HFF-Myc (cell line): ENCODE measurements at regions not wholly inside any gene's neighbourhood (a gene's known extent, or its start where the extent isn't known, plus 50 kb on each side); places are given as distances from the start of the nearest gene placed in this dataset.

Experiments
- DNase-seq: peaks from one replicate; pipeline ENCODE4 v3.0.0-alpha.2; 2011; ENCODE audit warnings: low read depth; ENCODE audit errors: extremely low read depth
- H3K4me3 ChIP-seq: replicated peaks from 2 replicates; pipeline ENCODE4 v1.5.1; 2011; ENCODE audit warnings: low read depth, mild to moderate bottlenecking, control low read depth, low read length
- TF ChIP-seq, protein P1 (sequence below): IDR thresholded peaks from 2 replicates; pipeline ENCODE4 v1.5.1; 2012; ENCODE audit warnings: mild to moderate bottlenecking, low read depth, low read length, control low read depth; ENCODE audit errors: missing control alignments

DNA sequence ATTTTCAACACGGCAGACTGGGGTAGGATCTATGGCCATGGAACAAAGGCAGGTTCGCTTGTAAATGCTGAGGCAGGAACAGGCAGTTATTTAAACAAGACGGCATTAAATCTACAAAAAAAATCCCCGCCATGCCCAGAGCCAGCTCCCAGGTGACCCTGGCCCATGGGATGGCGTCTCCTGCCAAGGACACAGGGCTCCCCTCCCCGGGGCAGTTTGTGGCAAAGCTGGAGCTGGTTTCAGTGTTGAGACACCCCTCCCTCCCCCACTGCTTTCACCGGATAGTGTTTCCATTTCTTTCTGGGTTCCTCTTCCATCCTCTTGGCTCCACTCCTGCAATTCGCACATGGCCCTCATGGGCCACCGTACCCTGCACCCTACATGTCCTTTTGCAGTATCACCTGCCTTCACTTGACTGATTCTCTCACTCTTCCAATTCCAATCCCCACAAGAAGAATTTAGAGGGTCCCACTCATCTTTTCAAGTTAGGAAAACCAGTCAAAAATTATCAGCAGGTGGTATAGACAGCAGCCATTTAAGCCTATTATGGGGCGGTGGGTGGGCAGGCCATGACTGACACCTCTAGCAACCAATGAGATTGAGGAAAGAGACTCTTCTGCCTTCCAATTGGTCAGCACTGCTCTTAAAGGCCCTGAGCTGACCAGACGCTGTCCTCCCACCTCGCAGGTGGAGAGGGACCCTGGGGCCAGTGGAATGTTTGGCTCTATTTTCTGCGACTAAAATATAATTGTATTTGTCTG lies 52.0 kb downstream of the OLIG1 start:
- no peak overlapping the region for H3K4me3 ChIP-seq
- TF ChIP-seq, protein P1, sequence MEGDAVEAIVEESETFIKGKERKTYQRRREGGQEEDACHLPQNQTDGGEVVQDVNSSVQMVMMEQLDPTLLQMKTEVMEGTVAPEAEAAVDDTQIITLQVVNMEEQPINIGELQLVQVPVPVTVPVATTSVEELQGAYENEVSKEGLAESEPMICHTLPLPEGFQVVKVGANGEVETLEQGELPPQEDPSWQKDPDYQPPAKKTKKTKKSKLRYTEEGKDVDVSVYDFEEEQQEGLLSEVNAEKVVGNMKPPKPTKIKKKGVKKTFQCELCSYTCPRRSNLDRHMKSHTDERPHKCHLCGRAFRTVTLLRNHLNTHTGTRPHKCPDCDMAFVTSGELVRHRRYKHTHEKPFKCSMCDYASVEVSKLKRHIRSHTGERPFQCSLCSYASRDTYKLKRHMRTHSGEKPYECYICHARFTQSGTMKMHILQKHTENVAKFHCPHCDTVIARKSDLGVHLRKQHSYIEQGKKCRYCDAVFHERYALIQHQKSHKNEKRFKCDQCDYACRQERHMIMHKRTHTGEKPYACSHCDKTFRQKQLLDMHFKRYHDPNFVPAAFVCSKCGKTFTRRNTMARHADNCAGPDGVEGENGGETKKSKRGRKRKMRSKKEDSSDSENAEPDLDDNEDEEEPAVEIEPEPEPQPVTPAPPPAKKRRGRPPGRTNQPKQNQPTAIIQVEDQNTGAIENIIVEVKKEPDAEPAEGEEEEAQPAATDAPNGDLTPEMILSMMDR: no peak
- DNase-seq: no peak

- no peak for DNase-seq
- H3K4me3 ChIP-seq: no peak overlapping the region
- TF ChIP-seq, protein P1: no peak
Measured at GRCh38 chr21:33122507-33122906, 52.6 kb downstream of the OLIG1 start.

DNA sequence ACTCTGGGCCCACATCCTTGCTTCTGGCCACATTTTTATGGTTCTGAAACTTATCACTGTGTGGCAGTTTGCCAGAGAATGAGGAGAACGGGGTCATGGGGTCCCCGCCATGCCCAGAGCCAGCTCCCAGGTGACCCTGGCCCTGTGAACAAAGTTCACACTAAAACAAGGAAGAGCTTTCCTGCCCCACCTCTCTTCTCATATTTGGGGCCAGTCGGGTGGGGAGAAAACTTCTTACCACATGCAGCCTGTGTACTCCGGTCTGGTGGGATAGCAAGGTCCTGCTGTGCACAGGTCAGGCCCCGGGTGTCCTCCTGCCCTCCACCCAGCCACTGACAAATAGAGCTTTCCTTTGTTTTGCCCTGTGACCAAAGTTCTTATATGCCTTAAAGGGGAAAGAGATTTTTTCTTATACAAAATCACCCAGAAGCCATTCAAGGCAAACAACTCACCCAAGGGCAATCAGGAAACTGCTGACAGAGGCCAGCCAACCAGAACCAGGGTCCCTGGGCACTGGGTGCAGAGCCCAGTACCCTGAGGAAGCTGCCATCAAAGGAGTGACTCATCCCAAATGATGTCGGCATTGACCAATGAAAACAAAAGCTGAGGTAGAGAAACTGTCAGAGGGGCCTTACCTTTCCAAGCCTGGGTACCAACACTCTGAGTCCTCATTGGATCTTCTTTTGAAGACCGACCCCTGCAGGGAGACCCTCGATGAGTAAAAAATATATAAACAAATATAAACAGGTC lies 53.6 kb downstream of the OLIG1 start:
- DNase-seq: no peak
- no peak overlapping the region for H3K4me3 ChIP-seq
- TF ChIP-seq, protein P1: no peak

DNA sequence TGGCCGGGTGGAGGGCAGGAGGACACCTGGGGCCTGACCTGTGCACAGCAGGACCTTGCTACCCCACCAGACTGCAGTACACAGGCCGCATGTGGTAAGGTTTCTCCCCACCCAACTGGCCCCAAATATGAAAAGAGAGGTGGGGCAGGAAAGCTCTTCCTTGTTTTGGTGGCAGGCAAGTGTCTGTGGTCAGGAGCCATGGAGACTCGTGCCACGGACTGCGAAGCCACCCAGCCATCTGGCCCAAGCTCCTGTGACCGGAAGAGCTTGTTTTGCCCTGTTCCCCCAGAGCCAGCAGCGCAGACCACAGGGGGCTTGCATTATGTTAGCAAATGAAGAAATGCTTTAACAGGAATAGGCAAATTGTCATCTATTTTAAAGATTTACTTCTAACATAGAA lies 54.9 kb downstream of the OLIG1 start:
- DNase-seq: no peak
- TF ChIP-seq, protein P1: no peak
- H3K4me3 ChIP-seq: no peak overlapping the region

DNA sequence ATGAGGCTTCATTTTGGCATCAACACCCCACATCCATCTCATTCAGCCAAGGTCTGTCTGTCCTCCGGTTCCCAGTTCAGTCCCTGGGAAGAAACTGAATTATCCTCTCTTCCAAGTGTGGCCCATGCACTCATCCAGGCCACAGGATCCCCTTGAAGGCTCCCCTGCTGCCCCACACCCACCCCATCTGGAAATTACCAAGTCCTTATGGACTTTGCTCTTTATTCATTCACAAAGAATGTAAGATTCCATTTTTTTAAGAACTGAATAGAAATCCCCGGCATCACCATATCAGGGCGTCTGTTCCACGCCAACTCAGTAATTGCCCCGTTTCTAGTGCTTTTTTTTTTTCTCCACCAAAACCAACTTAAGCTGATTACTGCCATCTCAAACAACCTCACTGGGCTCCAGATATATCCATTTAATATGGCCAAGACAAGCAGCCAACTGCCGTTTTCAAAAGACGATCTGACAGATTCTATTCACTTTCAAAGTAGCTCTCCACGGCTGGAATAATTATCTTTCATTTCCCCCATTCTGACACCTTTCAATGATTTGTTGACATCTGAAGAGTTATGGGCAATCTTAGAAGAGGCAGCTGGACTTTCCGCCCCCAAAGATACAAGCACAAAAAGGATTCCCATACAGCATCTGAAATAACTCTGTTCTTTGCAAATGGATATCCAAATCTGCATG lies 55.9 kb downstream of the OLIG1 start:
- TF ChIP-seq, protein P1: no peak
- no peak for DNase-seq
- H3K4me3 ChIP-seq: no peak overlapping the region

- H3K4me3 ChIP-seq: no peak overlapping the region
- DNase-seq: no peak
- TF ChIP-seq, protein P1: no peak
Measured at GRCh38 chr21:33126569-33126968, 56.6 kb downstream of the OLIG1 start.
